Neural crest cell (in vitro differentiated cells): ENCODE measurements at regions not wholly inside any gene's neighbourhood (a gene's known extent, or its start where the extent isn't known, plus 50 kb on each side); places are given as distances from the start of the nearest gene placed in this dataset.

Experiments used
- DNase-seq: peaks from one replicate; pipeline ENCODE4 v3.0.0; 2021; ENCODE audit warnings: low read depth, mixed read lengths, low spot score
- H3K27ac Mint-ChIP-seq: one replicate; pipeline ENCODE4 v1.8.0; 2021; ENCODE audit warnings: mild to moderate bottlenecking, mixed read lengths; ENCODE audit not compliant: unreplicated experiment
- H3K27me3 Mint-ChIP-seq: 2 replicates; pipeline ENCODE4 v1.8.0; 2021; ENCODE audit warnings: low read depth, mild to moderate bottlenecking, mixed read lengths
- H3K36me3 Mint-ChIP-seq: 2 replicates; pipeline ENCODE4 v1.8.0; 2021; ENCODE audit warnings: low read depth, mild to moderate bottlenecking, mixed read lengths
- H3K4me1 Mint-ChIP-seq: 2 replicates; pipeline ENCODE4 v1.8.0; 2021; ENCODE audit warnings: mixed read lengths
- H3K4me3 Mint-ChIP-seq: one replicate; pipeline ENCODE4 v1.8.0; 2021; ENCODE audit warnings: mild to moderate bottlenecking, mixed read lengths
- H3K9me3 Mint-ChIP-seq: 2 replicates; pipeline ENCODE4 v1.8.0; 2021; ENCODE audit warnings: mixed read lengths
- CTCF ChIP-seq: fragments of 200-600 bp; sonication (generic); conservative IDR thresholded peaks from 2 replicates; pipeline ENCODE4 v1.5.0; 2021; ENCODE audit warnings: antibody characterized with exemption, mild to moderate bottlenecking

- no peak for TF ChIP-seq CTCF
- Mint-ChIP-seq H3K27me3 (no peaks in the 10 kb centered on the region), H3K4me3 (no peak overlapping the region), H3K4me1 (no peaks in the 10 kb centered on the region), H3K27ac (no peak overlapping the region), H3K36me3 (no peaks in the 10 kb centered on the region), H3K9me3 (no peaks in the 10 kb centered on the region)
- no peak for DNase-seq
Observed at GRCh38 chr12:13595536-13596443, 385.6 kb downstream of the GRIN2B start.

- Mint-ChIP-seq H3K27ac (peak overlapping the region; percentile 20), H3K4me3 (no peak overlapping the region)
- no peak for TF ChIP-seq CTCF
Observed at GRCh38 chr12:13594731-13595514, 386.5 kb downstream of the GRIN2B start.

DNA sequence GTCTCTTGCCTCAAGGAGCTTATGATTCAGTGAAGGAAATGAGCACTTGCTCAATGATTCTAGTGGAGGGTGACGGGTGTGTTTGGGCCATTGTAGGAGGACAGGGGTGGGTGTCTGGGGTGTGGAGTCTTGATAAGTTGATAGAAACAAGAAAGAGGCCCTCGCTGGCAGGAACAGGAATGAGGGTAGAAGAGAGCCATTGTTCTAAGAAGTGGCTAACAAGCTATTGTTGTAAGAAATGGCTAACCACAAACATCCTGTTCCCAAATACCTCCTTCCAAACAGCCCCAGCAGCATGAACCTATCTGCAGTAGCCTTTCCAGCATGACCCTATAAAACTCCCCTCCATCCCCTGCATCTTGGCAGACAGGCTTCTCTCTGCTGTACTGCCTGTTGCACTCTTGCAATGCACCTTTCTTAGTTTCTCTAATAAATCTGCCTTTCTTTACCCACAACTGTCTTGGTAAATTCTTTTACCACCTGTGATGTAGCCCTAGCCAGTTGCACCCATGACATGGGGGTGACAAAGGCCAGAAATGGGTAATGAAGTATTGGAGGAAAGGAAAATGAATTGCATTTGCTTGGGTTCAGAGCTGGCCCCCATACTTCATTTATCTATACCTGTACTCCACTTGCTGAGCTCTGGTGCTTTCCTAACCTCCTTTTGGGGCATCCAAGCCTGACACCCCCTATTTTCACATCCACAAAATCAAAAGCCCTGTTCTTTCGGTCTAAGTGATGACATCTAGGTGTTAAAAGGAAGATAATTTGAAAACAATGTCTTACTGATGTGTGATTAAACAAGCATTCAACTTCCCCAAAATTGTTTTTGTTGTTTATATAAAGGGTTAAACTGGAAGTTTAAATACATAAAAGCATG, 389.1 kb downstream of the GRIN2B start:
- TF ChIP-seq CTCF: no peak
- Mint-ChIP-seq H3K27me3 (peaks cover 3% of the 10 kb centered on the region), H3K4me1 (no peaks in the 10 kb centered on the region), H3K4me3 (no peak overlapping the region), H3K36me3 (no peaks in the 10 kb centered on the region), H3K27ac (no peak overlapping the region), H3K9me3 (no peaks in the 10 kb centered on the region)
- DNase-seq: no peak

More at GRCh38 chr12:13594731-13595514, 386.5 kb downstream of the GRIN2B start:
- DNase-seq: no peak
- Mint-ChIP-seq H3K36me3 (no peaks in the 10 kb centered on the region), H3K27me3 (peaks cover 3% of the 10 kb centered on the region), H3K4me1 (no peaks in the 10 kb centered on the region), H3K9me3 (no peaks in the 10 kb centered on the region)

- Mint-ChIP-seq H3K36me3 (no peaks in the 10 kb centered on the region), H3K4me1 (no peaks in the 10 kb centered on the region), H3K27me3 (peaks cover 5% of the 10 kb centered on the region), H3K27ac (no peak overlapping the region), H3K9me3 (no peaks in the 10 kb centered on the region), H3K4me3 (no peak overlapping the region)
- no peak for TF ChIP-seq CTCF
- DNase-seq: no peak
Observed at GRCh38 chr12:13591488-13591887, 389.9 kb downstream of the GRIN2B start.

DNA sequence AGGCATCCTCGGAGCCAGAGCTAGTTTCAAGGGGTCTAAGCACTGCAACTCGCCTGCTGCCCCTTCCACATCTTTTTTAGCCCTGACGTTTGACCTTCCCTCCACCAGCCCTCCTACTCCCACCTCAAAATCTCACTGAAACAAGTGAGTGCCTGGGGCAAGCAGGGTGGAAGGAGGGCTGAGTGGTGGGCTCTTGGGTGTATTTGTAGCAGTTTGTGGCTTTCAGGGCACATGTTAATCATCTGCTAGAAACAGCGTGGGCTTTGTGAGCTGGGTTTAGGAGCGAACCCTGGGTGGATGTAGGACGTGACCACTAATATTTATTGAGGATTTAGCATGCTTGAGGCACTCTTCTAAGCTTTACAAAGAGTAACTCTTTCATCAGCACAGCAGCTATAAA, 390.3 kb downstream of the GRIN2B start:
- H3K36me3 Mint-ChIP-seq: no peaks in the 10 kb centered on the region
- peaks cover 5% of the 10 kb centered on the region for H3K27me3 Mint-ChIP-seq
- no peaks in the 10 kb centered on the region for H3K4me1 Mint-ChIP-seq
- H3K27ac Mint-ChIP-seq: no peak overlapping the region
- no peak overlapping the region for H3K4me3 Mint-ChIP-seq
- H3K9me3 Mint-ChIP-seq: no peaks in the 10 kb centered on the region
- no peak for TF ChIP-seq CTCF
- DNase-seq: no peak
